T-cell (primary cell): ENCODE measurements at regions not wholly inside any gene's neighbourhood (a gene's known extent, or its start where the extent isn't known, plus 50 kb on each side); places are given as distances from the start of the nearest gene placed in this dataset.

Source experiments
- ATAC-seq, 4 experiments: fragments of 200-7000 bp in 3 of 4; fragments of 150-1000 bp in 1 of 4; cut with Tn5 transposase; replicated peaks in 1 of 4; 1 replicate in 3 of 4; 2 replicates in 1 of 4; pipeline ENCODE4 v1.10.0; 2021; ENCODE audit warnings: moderate library complexity in 3 of 4, mild to moderate bottlenecking in 2 of 4, moderate number of reproducible peaks in 1 of 4
- CTCF ChIA-PET, 2 donors: fragments of 300-600 bp; sonication (Branson Sonifier 250); formaldehyde crosslinking; loops; one replicate each; lab custom pipeline; 2022; ENCODE audit warnings: antibody characterized with exemption in 2 of 2; lab: Charles Lee
- POLR2A ChIA-PET, 2 donors: fragments of 300-600 bp; sonication (Branson Sonifier 250); formaldehyde crosslinking; loops; one replicate each; lab custom pipeline; 2022; ENCODE audit warnings: antibody characterized with exemption in 2 of 2; lab: Charles Lee
- DNase-seq, 35 experiments: peaks; one replicate each; pipeline versions ENCODE4 v3.0.0 to v3.0.0-alpha.2; 2013 to 2023
- H3K27ac ChIP-seq: one replicate; pipeline ENCODE4 v1.5.1; 2013; ENCODE audit warnings: low read length
- H3K27me3 ChIP-seq, 2 experiments: replicated peaks in 1 of 2; 1 replicate in 1 of 2; 2 replicates in 1 of 2; pipeline versions ENCODE4 v1.6.1 to v1.7.0; 2013; ENCODE audit warnings: low read length in 1 of 2, mixed read lengths in 1 of 2; ENCODE audit not compliant: control insufficient read depth in 2 of 2, insufficient read depth in 2 of 2; ENCODE audit errors: extremely low read depth in 1 of 2
- H3K36me3 ChIP-seq, 2 donors: 1 replicate in 1 of 2; 2 replicates in 1 of 2; pipeline versions ENCODE4 v1.6.1 to v1.7.0; 2013; ENCODE audit warnings: low read length in 1 of 2; ENCODE audit not compliant: control insufficient read depth in 2 of 2, insufficient read depth in 1 of 2; ENCODE audit errors: extremely low read depth in 1 of 2
- H3K4me1 ChIP-seq, 2 experiments: 1 replicate in 1 of 2; 2 replicates in 1 of 2; pipeline versions ENCODE4 v1.6.1 to v1.7.0; 2013; ENCODE audit warnings: low read length in 2 of 2, mixed read lengths in 1 of 2; ENCODE audit not compliant: insufficient read depth in 2 of 2, control insufficient read depth in 1 of 2; ENCODE audit errors: extremely low read depth in 1 of 2
- H3K4me3 ChIP-seq, 2 donors: 1 replicate in 1 of 2; 2 replicates in 1 of 2; pipeline versions ENCODE4 v1.5.1 to v1.7.0; 2013; ENCODE audit warnings: mild to moderate bottlenecking in 2 of 2, low read length in 1 of 2, moderate library complexity in 1 of 2; ENCODE audit not compliant: control insufficient read depth in 1 of 2; ENCODE audit errors: extremely low read depth in 1 of 2
- H3K9me3 ChIP-seq: 2 replicates; pipeline ENCODE4 v1.7.0; 2013
- H3K27ac Mint-ChIP-seq, 2 donors: one replicate each; pipeline ENCODE4 v1.8.0; 2020 to 2021; ENCODE audit warnings: mild to moderate bottlenecking in 2 of 2, mixed read lengths in 2 of 2
- H3K27me3 Mint-ChIP-seq, 2 donors: one replicate each; pipeline ENCODE4 v1.8.0; 2021 to 2022; ENCODE audit warnings: mixed read lengths in 2 of 2
- H3K36me3 Mint-ChIP-seq: one replicate; pipeline ENCODE4 v1.8.0; 2021; ENCODE audit warnings: mixed read lengths
- H3K4me1 Mint-ChIP-seq, 3 donors: one replicate each; pipeline ENCODE4 v1.8.0; 2020 to 2022; ENCODE audit warnings: mixed read lengths in 3 of 3, mild to moderate bottlenecking in 1 of 3
- H3K4me3 Mint-ChIP-seq, 3 donors: one replicate each; pipeline ENCODE4 v1.8.0; 2020 to 2022; ENCODE audit warnings: mild to moderate bottlenecking in 3 of 3, mixed read lengths in 3 of 3, moderate library complexity in 3 of 3
- H3K9me3 Mint-ChIP-seq, 3 donors: one replicate each; pipeline ENCODE4 v1.8.0; 2020 to 2022; ENCODE audit warnings: mixed read lengths in 3 of 3
- WGBS: methylation state at CpG from one replicate; pipeline ENCODE4 v1.1.5; 2013; ENCODE audit warnings: missing lambda C conversion rate; ENCODE audit not compliant: insufficient coverage; 5-methylcytosine and 5-hydroxymethylcytosine counted together

DNA sequence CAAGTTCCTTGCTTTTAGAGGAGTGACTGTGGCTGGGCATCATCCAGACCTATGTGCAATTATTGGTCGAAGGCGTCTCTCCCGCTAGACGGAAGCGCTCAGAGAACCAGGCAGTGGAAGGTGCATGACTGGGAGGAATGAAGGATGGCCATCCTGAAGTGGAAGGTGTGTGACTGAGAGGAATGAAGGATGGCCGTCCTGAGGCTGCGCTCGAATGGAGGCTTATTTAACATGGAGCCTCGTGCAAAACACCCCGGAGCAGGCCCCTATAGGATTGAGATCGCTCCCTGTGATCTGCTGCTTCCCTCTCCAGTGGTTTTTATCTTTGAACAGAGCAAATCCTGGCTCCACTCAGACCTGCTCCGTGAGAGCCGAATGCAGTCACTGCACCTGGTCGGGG lies 140.2 kb upstream of the ID2 start:
- H3K9me3 ChIP-seq: no peaks in the 10 kb centered on the region
- no peak for ATAC-seq
- POLR2A ChIA-PET: no interaction called here
- H3K27me3 ChIP-seq: no peaks in the 10 kb centered on the region
- DNase-seq: no peak
- CTCF ChIA-PET: no interaction called here
- no peak overlapping the region for H3K4me3 ChIP-seq
- peaks cover 57 to 76% (median 59%) of the 10 kb centered on the region in 3 donors for H3K4me1 Mint-ChIP-seq
- H3K4me1 ChIP-seq: peaks cover 13 to 81% of the 10 kb centered on the region in 2 experiments
- peak overlapping the region; percentile 4 to 47 for H3K27ac Mint-ChIP-seq
- H3K36me3 Mint-ChIP-seq: no peaks in the 10 kb centered on the region
- whole genome bisulfite sequencing: over 99% methylated on average over 14 of the region's 14 CpGs
- H3K4me3 Mint-ChIP-seq: peak overlapping the region in 1 of 3 donors; percentile 39
- H3K27me3 Mint-ChIP-seq: no peaks in the 10 kb centered on the region
- no peaks in the 10 kb centered on the region for H3K36me3 ChIP-seq
- no peak overlapping the region for H3K27ac ChIP-seq
- H3K9me3 Mint-ChIP-seq: no peaks in the 10 kb centered on the region

DNA sequence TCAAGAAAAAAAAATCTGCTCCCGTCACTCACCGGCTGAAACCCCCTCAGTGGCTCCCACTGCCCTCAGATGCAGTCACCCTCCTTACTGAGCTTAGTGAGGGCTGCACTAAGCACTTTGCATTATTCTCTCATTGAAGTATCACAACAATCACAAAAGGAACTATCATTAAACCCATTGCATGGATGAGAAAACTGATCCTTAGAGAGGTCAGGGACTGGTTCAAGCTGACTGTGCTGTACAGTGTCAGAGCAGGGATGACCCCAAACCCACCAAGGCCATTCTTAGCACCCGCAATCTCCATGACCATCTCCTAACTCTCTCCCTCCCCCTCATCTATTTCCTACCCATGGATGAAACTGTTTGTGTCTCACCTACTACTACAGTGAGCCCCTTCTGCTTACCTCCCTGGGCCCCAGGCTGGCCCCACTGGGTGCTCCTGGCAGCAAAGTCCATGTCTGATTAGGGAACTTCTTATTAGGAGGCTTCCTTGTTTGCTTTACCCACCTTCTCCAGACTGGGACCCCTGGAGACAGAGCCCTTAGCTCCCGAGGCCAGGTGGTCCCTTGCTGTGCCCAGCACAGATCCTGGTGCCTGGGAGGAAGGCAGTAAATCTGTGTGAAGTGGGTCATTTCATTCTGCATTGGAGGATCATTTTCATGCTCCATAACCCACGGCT lies 139.3 kb upstream of the ID2 start:
- ATAC-seq: no peak
- ChIA-PET CTCF (no interaction called here), POLR2A (no interaction called here)
- Histone ChIP-seq H3K27ac (peak overlapping the region; percentile 84), H3K36me3 (no peaks in the 10 kb centered on the region), H3K4me3 (no peak overlapping the region), H3K4me1 (peaks cover 15 to 87% of the 10 kb centered on the region in 2 experiments), H3K27me3 (no peaks in the 10 kb centered on the region), H3K9me3 (no peaks in the 10 kb centered on the region)
- H3K27me3 Mint-ChIP-seq: no peaks in the 10 kb centered on the region
- 92% methylated on average over 2 of the region's 5 CpGs for WGBS
- DNase-seq: no peak
- peak overlapping the region; percentile 37 to 89 for H3K27ac Mint-ChIP-seq
- H3K4me3 Mint-ChIP-seq: no peak overlapping the region
- no peaks in the 10 kb centered on the region for H3K36me3 Mint-ChIP-seq
- peaks cover 60 to 81% (median 65%) of the 10 kb centered on the region in 3 donors for H3K4me1 Mint-ChIP-seq
- H3K9me3 Mint-ChIP-seq: no peaks in the 10 kb centered on the region

DNA sequence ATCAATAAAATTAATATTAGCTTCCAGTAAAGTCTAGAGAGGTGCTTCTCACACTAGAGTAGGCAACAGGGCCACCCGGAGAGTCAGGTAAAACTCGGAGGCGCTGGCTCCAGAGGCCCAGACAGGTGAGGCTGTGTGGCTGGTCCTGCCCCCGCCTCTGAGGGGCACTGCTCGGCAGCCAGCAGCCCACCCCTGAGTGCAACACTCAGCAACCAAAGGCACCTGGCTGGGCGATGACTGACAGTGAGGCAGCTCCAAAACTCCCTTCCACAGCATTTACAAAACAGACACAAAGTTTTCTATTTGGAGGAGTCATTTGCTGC lies 138.8 kb upstream of the ID2 start:
- ChIA-PET CTCF (interaction anchor here in 1 of 2 donors (0.5 kb wide), 1 partner anchor 136 kb away, joined by 4 read pairs; no protein-coding TSS in a partner anchor), POLR2A (no interaction called here)
- no peaks in the 10 kb centered on the region for H3K36me3 Mint-ChIP-seq
- no peaks in the 10 kb centered on the region for H3K9me3 ChIP-seq
- ATAC-seq (peak in 1 of 4 experiments; percentile 26), DNase-seq (no peak)
- WGBS: 54% methylated on average over 3 of the region's 6 CpGs
- peak overlapping the region; percentile 84 for H3K27ac ChIP-seq
- H3K27me3 ChIP-seq: no peaks in the 10 kb centered on the region
- H3K4me3 Mint-ChIP-seq: no peak overlapping the region
- peaks cover 15 to 87% of the 10 kb centered on the region in 2 experiments for H3K4me1 ChIP-seq
- H3K36me3 ChIP-seq: no peaks in the 10 kb centered on the region
- H3K9me3 Mint-ChIP-seq: no peaks in the 10 kb centered on the region
- peak overlapping the region; percentile 37 to 89 for H3K27ac Mint-ChIP-seq
- peaks cover 60 to 84% (median 70%) of the 10 kb centered on the region in 3 donors for H3K4me1 Mint-ChIP-seq
- no peak overlapping the region for H3K4me3 ChIP-seq
- no peaks in the 10 kb centered on the region for H3K27me3 Mint-ChIP-seq

DNA sequence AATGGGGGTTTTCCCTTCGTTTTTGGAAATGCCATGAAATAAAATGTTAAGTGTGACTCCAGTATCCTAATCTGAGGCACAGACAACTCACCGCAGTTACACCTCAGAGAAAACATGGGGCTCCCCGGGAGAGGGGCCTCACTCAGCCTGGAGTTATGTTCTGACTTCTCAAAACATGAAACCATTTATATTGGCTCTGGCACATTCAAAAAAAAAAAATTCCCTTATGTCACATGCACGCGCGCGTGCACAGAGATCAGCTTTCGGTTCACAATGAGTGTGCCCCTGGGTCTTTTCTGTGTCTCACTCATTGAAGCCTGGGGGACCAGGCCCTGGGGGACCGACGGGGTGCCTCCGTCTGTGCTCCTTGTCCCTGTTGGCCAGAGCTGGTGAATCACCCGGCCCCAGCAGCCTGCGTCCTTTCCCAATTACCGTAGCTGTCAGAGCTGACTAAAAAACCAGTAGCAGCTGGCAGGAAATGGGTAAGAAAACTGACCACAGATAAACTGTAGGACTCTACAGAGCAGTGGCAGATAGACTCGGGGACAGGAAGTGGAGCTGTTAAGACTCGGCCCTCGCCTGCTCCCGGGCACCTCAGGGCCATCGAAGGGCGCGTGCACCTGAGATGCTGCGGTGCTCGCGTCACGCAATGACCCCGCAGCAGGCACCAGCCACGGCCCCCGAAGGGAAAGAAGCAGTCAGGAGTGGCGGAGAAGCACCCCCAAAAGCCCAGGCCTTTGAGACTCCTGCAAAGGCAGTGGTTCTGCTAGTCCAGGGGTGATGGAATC lies 138.3 kb upstream of the ID2 start:
- POLR2A ChIA-PET: interaction anchor here in 1 of 2 donors (1.1 kb wide), 1 partner anchor 29 kb away, joined by 4 read pairs; no protein-coding TSS in a partner anchor
- peak overlapping the region; percentile 84 for H3K27ac ChIP-seq
- peaks cover 60 to 83% (median 71%) of the 10 kb centered on the region in 3 donors for H3K4me1 Mint-ChIP-seq
- ATAC-seq (peak; percentile 7 to 45 (median 17)), DNase-seq (peak in 24 of 35 experiments; percentile 6 to 67 (median 24))
- H3K9me3 ChIP-seq: no peaks in the 10 kb centered on the region
- H3K27ac Mint-ChIP-seq: peak overlapping the region; percentile 86 to 89
- WGBS: 24% methylated on average over 27 of the region's 29 CpGs
- H3K9me3 Mint-ChIP-seq: no peaks in the 10 kb centered on the region
- CTCF ChIA-PET: interaction anchor here in 1 of 2 donors (0.5 to 0.7 kb wide), 2 partner anchors 58 to 135 kb away, joined by 3 to 4 read pairs; no protein-coding TSS in a partner anchor
- peak overlapping the region in 1 of 2 donors; percentile 23 for H3K4me3 ChIP-seq
- H3K4me1 ChIP-seq: peaks cover 15 to 86% of the 10 kb centered on the region in 2 experiments
- no peaks in the 10 kb centered on the region for H3K27me3 Mint-ChIP-seq
- H3K36me3 Mint-ChIP-seq: no peaks in the 10 kb centered on the region
- H3K4me3 Mint-ChIP-seq: peak overlapping the region; percentile 51 to 56 (median 54)
- no peaks in the 10 kb centered on the region for H3K36me3 ChIP-seq
- no peaks in the 10 kb centered on the region for H3K27me3 ChIP-seq

DNA sequence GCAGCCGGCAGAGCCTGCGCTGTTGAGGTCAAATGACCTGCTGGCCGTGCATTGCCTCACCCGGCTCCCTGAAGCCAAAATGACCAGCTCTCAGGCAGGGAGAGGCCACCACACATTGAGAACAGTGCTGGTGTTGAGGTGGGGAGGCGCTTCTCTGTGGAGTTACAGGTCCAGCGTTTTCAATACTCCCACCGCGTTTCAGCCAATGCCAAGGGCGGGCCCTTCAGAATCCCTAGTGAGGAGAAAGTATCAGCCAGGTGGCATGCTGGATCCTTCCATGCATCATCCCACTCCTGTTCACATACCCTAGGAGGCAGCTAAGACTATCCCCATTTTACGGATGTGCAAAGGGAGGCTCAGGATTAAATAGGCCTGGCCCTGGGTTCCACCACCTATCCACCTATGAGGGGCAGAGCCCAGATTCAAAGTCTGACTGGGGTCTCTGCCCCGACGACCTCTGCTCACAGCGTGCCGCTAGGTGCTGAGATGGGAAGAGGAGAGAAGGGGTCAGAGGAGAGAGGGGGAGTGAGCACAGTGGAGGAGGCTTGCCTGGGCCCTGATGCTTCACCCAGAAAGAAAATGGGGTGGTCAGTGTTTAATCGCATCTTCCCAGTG lies 137.6 kb upstream of the ID2 start:
- Histone ChIP-seq H3K4me3 (no peak overlapping the region), H3K4me1 (peaks cover 15 to 80% of the 10 kb centered on the region in 2 experiments), H3K36me3 (no peaks in the 10 kb centered on the region), H3K27ac (peak overlapping the region; percentile 84), H3K9me3 (no peaks in the 10 kb centered on the region), H3K27me3 (no peaks in the 10 kb centered on the region)
- H3K27ac Mint-ChIP-seq: peak overlapping the region; percentile 86 to 89
- DNase-seq: no peak
- H3K9me3 Mint-ChIP-seq: no peaks in the 10 kb centered on the region
- 85% methylated on average over 8 of the region's 15 CpGs for WGBS
- POLR2A ChIA-PET: interaction anchor here in 1 of 2 donors (1.1 kb wide), 1 partner anchor 29 kb away, joined by 4 read pairs; no protein-coding TSS in a partner anchor
- CTCF ChIA-PET: interaction anchor here in 1 of 2 donors (0.7 to 1.1 kb wide), 4 partner anchors 16 to 819 kb away, joined by 3 to 4 read pairs (median 4); no protein-coding TSS in a partner anchor
- H3K27me3 Mint-ChIP-seq: no peaks in the 10 kb centered on the region
- H3K4me3 Mint-ChIP-seq: peak overlapping the region in 2 of 3 donors; percentile 4 to 25
- no peaks in the 10 kb centered on the region for H3K36me3 Mint-ChIP-seq
- ATAC-seq: peak in 2 of 4 experiments; percentile 3 to 5
- peaks cover 60 to 81% (median 69%) of the 10 kb centered on the region in 3 donors for H3K4me1 Mint-ChIP-seq
